ENCODE measurements at regions not wholly inside any gene's neighbourhood (a gene's known extent, or its start where the extent isn't known, plus 50 kb on each side); places are given as distances from the start of the nearest gene placed in this dataset.

DNA sequence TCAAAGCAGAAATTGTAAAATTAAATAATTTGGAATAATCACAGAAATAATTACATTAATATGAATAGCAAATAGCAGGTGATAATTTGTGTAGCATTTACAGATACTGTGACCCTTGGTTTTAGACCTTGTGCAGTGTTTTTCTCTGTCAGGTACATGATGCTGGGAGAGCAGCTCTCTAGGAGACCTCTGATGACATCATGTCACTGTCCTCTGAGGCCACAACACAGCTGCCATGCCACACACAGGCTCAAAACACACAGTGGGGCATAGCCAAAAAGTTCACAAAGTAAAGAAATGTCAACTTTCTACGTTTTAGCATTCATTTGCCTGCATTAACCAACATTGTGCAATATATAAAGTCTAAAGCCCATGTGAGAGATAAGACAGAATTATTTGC is 71.8 kb upstream of the ZBTB20 start:
- TF ChIP-seq, protein P1, sequence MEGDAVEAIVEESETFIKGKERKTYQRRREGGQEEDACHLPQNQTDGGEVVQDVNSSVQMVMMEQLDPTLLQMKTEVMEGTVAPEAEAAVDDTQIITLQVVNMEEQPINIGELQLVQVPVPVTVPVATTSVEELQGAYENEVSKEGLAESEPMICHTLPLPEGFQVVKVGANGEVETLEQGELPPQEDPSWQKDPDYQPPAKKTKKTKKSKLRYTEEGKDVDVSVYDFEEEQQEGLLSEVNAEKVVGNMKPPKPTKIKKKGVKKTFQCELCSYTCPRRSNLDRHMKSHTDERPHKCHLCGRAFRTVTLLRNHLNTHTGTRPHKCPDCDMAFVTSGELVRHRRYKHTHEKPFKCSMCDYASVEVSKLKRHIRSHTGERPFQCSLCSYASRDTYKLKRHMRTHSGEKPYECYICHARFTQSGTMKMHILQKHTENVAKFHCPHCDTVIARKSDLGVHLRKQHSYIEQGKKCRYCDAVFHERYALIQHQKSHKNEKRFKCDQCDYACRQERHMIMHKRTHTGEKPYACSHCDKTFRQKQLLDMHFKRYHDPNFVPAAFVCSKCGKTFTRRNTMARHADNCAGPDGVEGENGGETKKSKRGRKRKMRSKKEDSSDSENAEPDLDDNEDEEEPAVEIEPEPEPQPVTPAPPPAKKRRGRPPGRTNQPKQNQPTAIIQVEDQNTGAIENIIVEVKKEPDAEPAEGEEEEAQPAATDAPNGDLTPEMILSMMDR (IDR thresholded peaks at IDR 0.05), result no peak
- no peak for TF ChIP-seq POLR2A (IDR thresholded peaks at IDR 0.05)
